Kidney epithelial cell (primary cell): ENCODE measurements at regions not wholly inside any gene's neighbourhood (a gene's known extent, or its start where the extent isn't known, plus 50 kb on each side); places are given as distances from the start of the nearest gene placed in this dataset.
"Not testable (repeated sequence)": the region's sequence is repeated elsewhere in the genome, so short reads cannot be mapped to it uniquely, and the experiment has no call there.

Experiments used
- DNase-seq: peaks from one replicate; pipeline ENCODE4 v3.0.0-alpha.2; 2010; ENCODE audit warnings: low read depth
- H3K27me3 ChIP-seq: 2 replicates; pipeline ENCODE4 v1.6.0; 2011; ENCODE audit warnings: low read length; ENCODE audit not compliant: control insufficient read depth, insufficient read depth
- H3K36me3 ChIP-seq: 2 replicates; pipeline ENCODE4 v1.5.1; 2011; ENCODE audit warnings: low read length; ENCODE audit not compliant: control insufficient read depth, insufficient read depth
- H3K4me3 ChIP-seq: 2 replicates; pipeline ENCODE4 v1.5.1; 2011; ENCODE audit warnings: low read depth, mild to moderate bottlenecking, control low read depth, low read length
- TF ChIP-seq, protein P1 (sequence below): IDR thresholded peaks from 2 replicates; pipeline ENCODE4 v1.5.1; 2011; ENCODE audit warnings: mild to moderate bottlenecking, moderate library complexity, low read length, control low read depth, inconsistent platforms; ENCODE audit not compliant: insufficient read depth, poor library complexity, severe bottlenecking

DNA sequence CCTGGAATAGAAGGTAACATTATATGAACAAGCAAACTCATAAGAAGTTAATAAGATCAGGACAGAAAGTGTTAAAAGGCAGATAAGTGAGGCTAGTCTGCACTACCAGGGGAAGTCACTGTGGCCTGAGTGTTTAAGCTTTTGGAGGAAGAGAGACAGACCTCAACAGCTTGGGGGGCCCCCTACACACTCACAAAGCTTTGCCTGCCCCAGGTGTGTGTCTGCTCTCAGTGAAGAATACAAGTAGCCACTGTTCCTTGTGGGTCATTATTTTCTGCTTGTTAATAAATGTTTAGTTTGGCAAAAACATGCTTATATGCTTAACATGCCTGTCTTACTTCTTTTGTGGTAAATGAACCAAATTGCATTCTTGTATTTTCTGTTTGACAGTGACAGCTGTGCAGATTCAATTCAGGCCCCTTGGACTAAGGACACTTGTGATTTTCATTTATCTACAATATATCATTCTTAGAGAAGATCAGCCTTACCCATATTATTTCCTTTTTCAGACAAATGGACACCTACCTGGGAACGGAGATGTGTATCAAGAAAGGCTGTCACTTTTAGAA lies 50.7 kb upstream of the C12orf71 start:
- TF ChIP-seq, protein P1, sequence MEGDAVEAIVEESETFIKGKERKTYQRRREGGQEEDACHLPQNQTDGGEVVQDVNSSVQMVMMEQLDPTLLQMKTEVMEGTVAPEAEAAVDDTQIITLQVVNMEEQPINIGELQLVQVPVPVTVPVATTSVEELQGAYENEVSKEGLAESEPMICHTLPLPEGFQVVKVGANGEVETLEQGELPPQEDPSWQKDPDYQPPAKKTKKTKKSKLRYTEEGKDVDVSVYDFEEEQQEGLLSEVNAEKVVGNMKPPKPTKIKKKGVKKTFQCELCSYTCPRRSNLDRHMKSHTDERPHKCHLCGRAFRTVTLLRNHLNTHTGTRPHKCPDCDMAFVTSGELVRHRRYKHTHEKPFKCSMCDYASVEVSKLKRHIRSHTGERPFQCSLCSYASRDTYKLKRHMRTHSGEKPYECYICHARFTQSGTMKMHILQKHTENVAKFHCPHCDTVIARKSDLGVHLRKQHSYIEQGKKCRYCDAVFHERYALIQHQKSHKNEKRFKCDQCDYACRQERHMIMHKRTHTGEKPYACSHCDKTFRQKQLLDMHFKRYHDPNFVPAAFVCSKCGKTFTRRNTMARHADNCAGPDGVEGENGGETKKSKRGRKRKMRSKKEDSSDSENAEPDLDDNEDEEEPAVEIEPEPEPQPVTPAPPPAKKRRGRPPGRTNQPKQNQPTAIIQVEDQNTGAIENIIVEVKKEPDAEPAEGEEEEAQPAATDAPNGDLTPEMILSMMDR = no peak
- DNase-seq = no peak
- Histone ChIP-seq H3K36me3 (no peaks in the 10 kb centered on the region), H3K27me3 (no peaks in the 10 kb centered on the region), H3K4me3 (no peak overlapping the region)

DNA sequence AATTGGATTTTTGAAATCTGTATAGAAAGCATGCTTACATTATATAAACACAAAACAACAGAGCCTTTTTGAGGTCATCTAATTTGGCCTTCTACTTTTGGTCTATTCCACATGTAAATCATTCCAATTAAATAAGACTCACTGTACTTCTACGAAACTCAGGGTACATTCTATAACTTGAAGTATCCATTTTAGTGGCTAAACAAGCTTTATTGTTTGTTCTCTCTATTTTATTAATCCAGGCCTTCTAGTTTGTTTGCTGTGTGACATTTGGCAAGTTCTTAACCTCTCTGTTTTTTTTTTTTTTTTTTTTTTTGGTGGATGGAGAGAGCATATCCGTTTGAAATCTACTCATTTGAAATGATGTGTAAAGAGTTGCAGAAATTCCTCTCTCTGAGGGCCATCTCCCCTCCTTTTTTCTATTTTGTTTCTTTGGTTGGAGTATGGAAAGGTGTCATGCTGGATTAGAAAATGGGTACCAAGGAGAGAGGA lies 58.1 kb upstream of the C12orf71 start:
- DNase-seq = no peak
- Histone ChIP-seq H3K36me3 (no peaks in the 10 kb centered on the region), H3K4me3 (no peak overlapping the region), H3K27me3 (no peaks in the 10 kb centered on the region)
- TF ChIP-seq, protein P1 = no peak

DNA sequence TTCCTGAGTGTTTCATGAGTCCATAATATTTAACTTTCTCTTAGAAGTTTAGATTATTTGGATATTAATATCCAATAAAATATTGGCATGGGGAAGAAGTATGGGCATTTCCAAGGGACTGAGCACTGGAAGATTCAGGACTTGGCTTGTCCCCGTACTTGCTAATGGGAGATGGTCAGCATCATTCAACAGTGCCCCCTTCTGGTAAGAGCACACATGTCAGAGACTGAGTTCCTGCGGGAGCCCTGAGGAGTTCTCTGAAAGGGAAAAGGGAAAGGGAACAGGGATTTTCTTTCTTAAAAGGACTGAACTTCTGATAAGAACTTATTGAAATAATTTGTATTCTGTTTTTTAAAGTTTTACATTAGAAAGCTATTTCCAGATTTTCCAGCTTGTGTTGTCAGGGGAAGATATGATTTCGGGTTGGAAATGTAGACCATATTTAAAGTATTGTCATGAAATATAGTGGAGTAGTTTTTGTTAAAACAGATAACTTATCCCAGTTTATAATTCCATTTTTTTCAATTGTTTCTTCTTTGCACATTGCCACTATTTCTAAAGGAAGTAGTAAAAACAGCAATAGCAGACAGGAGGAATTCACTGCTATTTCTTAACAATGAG lies 59.8 kb upstream of the C12orf71 start:
- no peak overlapping the region for H3K4me3 ChIP-seq
- no peaks in the 10 kb centered on the region for H3K36me3 ChIP-seq
- no peaks in the 10 kb centered on the region for H3K27me3 ChIP-seq
- no peak for DNase-seq
- TF ChIP-seq, protein P1 = peak; percentile 87

DNA sequence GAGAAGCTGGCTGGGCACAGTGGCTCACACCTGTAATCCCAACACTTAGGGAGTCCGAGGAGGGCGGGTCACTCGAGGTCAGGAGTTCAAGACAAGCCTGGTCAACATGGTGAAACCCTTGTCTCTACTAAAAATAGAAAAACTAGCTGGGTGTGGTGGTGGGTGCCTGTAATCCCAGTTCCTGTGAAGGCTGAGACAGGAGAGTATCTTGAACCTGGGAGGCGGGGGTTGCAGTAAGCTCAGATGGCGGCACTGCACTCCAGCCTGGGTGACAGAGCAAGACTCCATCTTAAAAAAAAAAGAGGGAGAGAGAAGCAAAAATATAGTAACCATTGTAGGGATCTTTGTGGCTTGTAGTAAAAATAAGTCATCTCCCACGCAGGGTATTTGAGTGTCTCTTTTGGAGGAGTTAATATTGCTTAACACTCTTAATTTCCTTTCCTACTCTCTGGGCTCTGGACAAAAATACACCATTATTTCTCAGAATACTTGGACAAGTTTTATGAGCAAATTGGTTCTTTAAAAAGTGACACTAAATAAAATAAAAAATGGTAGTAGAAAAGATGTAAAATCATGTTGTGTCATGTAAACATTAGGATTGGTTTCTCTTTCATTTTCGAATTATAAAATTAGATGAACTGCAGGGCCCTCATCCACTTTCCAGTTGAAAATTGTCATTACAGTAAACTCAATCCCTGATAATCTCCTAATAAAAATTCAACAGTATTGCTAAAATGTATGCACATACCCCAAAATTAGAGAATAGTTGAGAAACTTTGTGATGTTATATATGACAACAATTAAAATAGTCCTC lies 61.1 kb upstream of the C12orf71 start:
- Histone ChIP-seq H3K27me3 (no peaks in the 10 kb centered on the region), H3K4me3 (no peak overlapping the region), H3K36me3 (no peaks in the 10 kb centered on the region)
- DNase-seq = no peak
- TF ChIP-seq, protein P1 = no peak

DNA sequence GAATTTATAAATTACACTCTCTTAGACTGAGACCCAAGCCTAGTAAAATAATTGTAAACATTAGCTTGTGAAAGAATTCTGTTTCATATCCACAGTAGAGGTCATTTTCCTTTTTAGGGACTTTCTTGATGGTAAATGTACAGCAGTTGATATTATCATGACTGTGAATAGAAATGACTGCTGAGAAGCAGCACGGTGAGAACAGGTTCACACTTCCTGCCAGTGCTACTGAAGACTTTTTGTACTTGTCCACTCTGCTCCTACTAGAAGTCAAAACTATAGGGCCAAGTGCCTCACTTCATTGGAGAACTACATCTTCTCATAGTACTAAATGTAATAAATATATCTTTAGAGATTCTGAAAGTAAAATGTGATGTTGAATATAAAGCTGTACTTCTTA lies 63.3 kb upstream of the C12orf71 start:
- H3K27me3 ChIP-seq, H3K4me3 ChIP-seq, DNase-seq, H3K36me3 ChIP-seq: not testable (repeated sequence)

DNA sequence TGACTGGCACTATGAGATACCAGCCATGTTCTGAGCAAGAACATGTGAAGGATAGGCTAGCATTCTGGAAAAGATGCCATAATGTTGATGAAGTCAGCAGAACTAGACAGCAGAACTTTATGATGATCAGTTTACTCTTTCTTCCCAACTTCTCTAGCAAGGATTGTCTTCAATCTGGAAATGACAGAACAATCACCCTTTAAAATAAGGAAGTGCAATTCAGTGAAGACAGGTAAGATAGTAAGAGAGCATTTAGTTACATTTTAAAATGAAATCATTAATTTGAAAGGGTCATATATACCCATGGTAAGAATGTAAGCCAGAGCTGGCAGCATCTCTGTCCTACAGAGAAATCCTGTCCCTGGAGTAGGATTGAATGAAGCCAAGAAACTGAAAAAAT lies 66.0 kb upstream of the C12orf71 start:
- no peak for DNase-seq
- Histone ChIP-seq H3K36me3 (no peaks in the 10 kb centered on the region), H3K4me3 (no peak overlapping the region), H3K27me3 (no peaks in the 10 kb centered on the region)
- TF ChIP-seq, protein P1 = no peak
